CMK (cell line): ENCODE measurements at regions not wholly inside any gene's neighbourhood (a gene's known extent, or its start where the extent isn't known, plus 50 kb on each side); places are given as distances from the start of the nearest gene placed in this dataset.
A peak's percentile ranks its signal among the peaks of the same experiment; 100 is the strongest.
"Not testable (repeated sequence)": the region's sequence is repeated elsewhere in the genome, so short reads cannot be mapped to it uniquely, and the experiment has no call there.

ENCODE experiments used
- DNase-seq: peaks from one replicate; pipeline ENCODE4 v3.0.0-alpha.2; 2010; ENCODE audit warnings: low read depth

GRCh38 chr9:126170286-126170823, 156.3 kb upstream of the MVB12B start:
- no peak for DNase-seq

- DNase-seq = no peak
Measured at GRCh38 chr9:126171641-126172040, 155.0 kb upstream of the MVB12B start.

- no peak for DNase-seq
Measured at GRCh38 chr9:126173401-126173800, 153.2 kb upstream of the MVB12B start.

- DNase-seq = no peak
Measured at GRCh38 chr9:126173929-126174328, 152.7 kb upstream of the MVB12B start.

- DNase-seq = no peak
Measured at GRCh38 chr9:126183266-126183665, 143.4 kb upstream of the MVB12B start.

- not testable (repeated sequence) for DNase-seq
Measured at GRCh38 chr9:126190994-126191393, 135.6 kb upstream of the MVB12B start.

- peak; percentile 41 for DNase-seq
Measured at GRCh38 chr9:126198854-126199253, 127.8 kb upstream of the MVB12B start.

GRCh38 chr9:126203313-126203712, 123.3 kb upstream of the MVB12B start:
- no peak for DNase-seq

- no peak for DNase-seq
Measured at GRCh38 chr9:126204197-126204596, 122.4 kb upstream of the MVB12B start.

- no peak for DNase-seq
Measured at GRCh38 chr9:126204708-126205225, 121.9 kb upstream of the MVB12B start.

- DNase-seq = no peak
Measured at GRCh38 chr9:126205265-126205664, 121.4 kb upstream of the MVB12B start.

- no peak for DNase-seq
Measured at GRCh38 chr9:126205845-126206498, 120.7 kb upstream of the MVB12B start.

GRCh38 chr9:126207256-126207655, 119.4 kb upstream of the MVB12B start:
- DNase-seq = no peak

- no peak for DNase-seq
Measured at GRCh38 chr9:126208216-126208758, 118.3 kb upstream of the MVB12B start.

GRCh38 chr9:126211441-126212074, 115.1 kb upstream of the MVB12B start:
- DNase-seq = no peak

- no peak for DNase-seq
Measured at GRCh38 chr9:126215486-126215885, 111.1 kb upstream of the MVB12B start.

- no peak for DNase-seq
Measured at GRCh38 chr9:126216826-126217225, 109.8 kb upstream of the MVB12B start.

- DNase-seq = no peak
Measured at GRCh38 chr9:126217250-126217653, 109.4 kb upstream of the MVB12B start.

- no peak for DNase-seq
Measured at GRCh38 chr9:126217797-126218196, 108.8 kb upstream of the MVB12B start.

- DNase-seq = no peak
Measured at GRCh38 chr9:126218359-126219125, 108.1 kb upstream of the MVB12B start.

- DNase-seq = no peak
Measured at GRCh38 chr9:126219166-126219565, 107.5 kb upstream of the MVB12B start.

- no peak for DNase-seq
Measured at GRCh38 chr9:126219648-126220063, 107.0 kb upstream of the MVB12B start.
